WI38 (cell line): ENCODE measurements at regions not wholly inside any gene's neighbourhood (a gene's known extent, or its start where the extent isn't known, plus 50 kb on each side); places are given as distances from the start of the nearest gene placed in this dataset.

Experiments
- H3K4me3 ChIP-seq: 2 replicates; pipeline ENCODE4 v1.5.1; 2011; ENCODE audit warnings: low read depth, mild to moderate bottlenecking, control low read depth, low read length
- TF ChIP-seq, protein P1 (sequence below): IDR thresholded peaks from 2 replicates; pipeline ENCODE4 v1.5.1; 2012; ENCODE audit warnings: low read depth, mild to moderate bottlenecking, control low read depth, low read length

DNA sequence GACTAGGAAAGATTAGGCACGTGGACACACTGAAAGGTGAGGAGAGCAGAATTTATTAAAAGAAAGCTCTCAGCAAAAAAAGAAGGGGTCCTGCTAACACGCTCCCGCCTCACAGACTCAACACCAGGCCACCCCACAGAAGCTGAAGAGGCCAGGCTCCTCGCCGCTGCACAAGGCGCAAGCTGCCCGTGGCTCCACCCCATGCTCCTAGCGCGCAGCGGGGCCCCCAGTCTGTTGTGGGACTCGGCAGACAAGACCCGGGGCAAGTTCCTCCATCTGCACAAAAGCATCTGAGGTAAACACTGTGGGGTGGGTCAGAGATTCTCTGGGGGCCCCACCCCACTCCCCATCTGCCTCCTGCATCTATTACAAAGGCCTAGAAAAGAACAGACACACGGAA lies 1462.4 kb downstream of the EFNB2 start:
- no peak overlapping the region for H3K4me3 ChIP-seq
- TF ChIP-seq, protein P1, sequence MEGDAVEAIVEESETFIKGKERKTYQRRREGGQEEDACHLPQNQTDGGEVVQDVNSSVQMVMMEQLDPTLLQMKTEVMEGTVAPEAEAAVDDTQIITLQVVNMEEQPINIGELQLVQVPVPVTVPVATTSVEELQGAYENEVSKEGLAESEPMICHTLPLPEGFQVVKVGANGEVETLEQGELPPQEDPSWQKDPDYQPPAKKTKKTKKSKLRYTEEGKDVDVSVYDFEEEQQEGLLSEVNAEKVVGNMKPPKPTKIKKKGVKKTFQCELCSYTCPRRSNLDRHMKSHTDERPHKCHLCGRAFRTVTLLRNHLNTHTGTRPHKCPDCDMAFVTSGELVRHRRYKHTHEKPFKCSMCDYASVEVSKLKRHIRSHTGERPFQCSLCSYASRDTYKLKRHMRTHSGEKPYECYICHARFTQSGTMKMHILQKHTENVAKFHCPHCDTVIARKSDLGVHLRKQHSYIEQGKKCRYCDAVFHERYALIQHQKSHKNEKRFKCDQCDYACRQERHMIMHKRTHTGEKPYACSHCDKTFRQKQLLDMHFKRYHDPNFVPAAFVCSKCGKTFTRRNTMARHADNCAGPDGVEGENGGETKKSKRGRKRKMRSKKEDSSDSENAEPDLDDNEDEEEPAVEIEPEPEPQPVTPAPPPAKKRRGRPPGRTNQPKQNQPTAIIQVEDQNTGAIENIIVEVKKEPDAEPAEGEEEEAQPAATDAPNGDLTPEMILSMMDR = no peak

DNA sequence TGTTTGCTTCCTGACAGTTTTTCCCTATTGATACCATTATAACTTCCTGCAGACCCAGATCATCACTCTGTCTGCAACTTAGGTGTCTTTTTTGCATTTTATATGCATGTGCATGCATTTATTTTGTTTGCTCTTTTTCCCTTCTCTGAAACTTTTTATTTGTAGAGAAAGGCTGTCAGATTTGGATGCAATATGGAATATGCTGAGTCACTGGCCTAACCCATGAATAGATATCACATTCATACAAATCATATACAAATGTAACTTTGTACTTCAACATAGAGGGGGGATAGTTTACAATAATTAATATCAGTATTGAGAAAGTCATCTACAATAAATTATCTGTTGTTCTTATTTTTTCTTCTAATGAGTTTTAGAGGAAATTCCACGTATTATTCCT lies 1465.0 kb downstream of the EFNB2 start:
- TF ChIP-seq, protein P1 = no peak
- H3K4me3 ChIP-seq = no peak overlapping the region

DNA sequence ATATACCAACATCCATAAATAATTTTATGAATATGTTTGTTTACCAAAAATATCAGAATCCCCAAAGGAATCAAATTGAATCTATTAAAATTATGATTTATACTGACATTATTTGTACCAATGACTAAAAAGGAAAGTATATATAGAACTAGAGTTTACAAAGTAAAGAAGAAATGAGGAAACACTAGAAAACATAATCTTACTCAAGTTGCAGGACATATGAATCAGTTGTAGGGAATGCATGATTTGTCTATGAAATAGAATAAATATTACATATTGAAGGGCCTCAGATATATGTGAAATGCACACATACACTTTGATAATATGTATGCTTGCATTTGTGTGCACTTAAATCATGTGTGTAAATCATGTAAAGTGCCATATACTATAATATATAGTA lies 1466.4 kb downstream of the EFNB2 start:
- no peak overlapping the region for H3K4me3 ChIP-seq
- TF ChIP-seq, protein P1 = no peak

DNA sequence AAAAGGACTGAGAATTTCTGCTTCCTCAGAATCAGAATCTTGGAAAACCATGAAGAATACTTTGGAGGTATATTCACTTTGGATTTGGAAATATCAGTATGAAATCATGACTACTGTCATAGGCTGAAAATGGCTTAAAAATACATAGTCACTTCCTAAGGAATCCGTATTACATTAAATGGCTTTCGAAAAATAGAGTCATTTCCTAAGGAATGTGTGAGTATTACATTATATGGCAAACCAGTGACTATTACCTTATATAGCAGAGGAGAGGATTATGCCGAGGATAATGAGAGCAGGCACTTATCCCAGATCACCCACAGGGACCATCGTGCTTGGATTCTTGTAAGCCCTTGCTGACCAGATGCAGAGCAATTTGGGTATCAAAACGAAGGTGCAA lies 1471.8 kb downstream of the EFNB2 start:
- H3K4me3 ChIP-seq = no peak overlapping the region
- TF ChIP-seq, protein P1 = no peak

DNA sequence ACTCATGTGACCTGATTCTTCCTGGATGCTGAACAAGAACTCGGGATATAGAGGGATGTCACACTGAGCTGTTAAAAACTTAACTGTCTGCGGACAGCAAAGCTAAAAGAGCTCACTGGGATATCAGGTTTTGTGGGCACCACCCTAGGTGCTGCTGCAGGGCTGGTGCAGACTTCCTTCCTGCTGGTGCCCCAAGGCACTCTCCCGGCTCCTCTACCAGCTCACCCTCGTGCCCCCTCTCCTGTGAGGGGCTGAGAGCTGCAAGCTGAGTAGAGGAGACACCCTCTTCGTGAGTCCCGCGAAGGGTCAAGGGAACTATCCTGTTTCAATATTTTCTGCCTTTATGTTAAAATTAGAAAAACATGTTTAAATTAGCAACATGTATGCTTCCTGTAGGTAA lies 1475.7 kb downstream of the EFNB2 start:
- no peak overlapping the region for H3K4me3 ChIP-seq
- TF ChIP-seq, protein P1 = no peak

DNA sequence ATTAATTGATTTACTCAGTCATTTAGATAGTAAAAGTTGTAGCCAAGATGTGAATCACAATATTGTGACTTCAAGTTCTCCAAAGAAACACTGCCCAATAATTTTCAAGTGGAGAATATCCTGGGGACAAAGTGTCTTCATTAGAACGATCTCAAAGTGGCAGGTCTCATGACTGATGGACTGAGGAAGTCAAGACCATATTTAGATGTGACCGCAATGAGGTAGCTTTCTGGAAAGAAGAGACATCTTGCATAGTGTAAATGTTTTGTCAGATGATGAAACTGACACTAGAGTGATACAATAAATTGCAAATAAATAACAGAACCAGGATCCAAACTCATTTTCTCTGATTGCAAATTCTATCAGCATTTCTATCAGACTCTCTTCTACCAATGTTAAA lies 1476.9 kb downstream of the EFNB2 start:
- TF ChIP-seq, protein P1 = no peak

DNA sequence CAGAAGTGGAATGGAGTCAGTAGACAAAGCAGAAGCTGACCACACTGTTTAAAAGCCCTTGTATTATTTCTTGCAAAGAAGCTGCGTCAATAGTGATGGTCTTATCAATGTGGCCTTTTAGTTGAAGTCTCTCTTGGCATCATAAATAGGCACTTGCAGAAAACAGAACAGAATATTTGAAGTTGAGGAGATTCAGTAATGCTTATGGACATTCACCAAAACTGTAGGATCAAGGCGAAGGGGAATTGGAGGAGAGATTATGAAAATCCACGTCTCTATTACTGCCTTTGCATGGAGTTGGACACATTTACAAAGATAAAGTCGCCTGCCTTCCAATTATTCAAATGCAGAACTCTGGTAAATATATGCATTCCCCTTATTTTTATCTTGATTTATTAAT lies 1482.8 kb downstream of the EFNB2 start:
- TF ChIP-seq, protein P1 = no peak
- no peak overlapping the region for H3K4me3 ChIP-seq

More for the DNA sequence above, 1476.9 kb downstream of the EFNB2 start:
- H3K4me3 ChIP-seq = no peak overlapping the region
